H1 (cell line): ENCODE measurements at regions not wholly inside any gene's neighbourhood (a gene's known extent, or its start where the extent isn't known, plus 50 kb on each side); places are given as distances from the start of the nearest gene placed in this dataset.

ENCODE experiments used
- CTCF ChIA-PET: fragments of 300-600 bp; sonication (Branson Sonifier 250); formaldehyde crosslinking; loops from one replicate; lab custom pipeline; 2021; ENCODE audit not compliant: partially characterized antibody; lab: Charles Lee
- POLR2A ChIA-PET: fragments of 300-600 bp; sonication (Branson Sonifier 250); formaldehyde crosslinking; loops from one replicate; lab custom pipeline; 2021; ENCODE audit warnings: inconsistent platforms; ENCODE audit not compliant: partially characterized antibody; lab: Charles Lee
- DNase-seq, 2 experiments: peaks; one replicate each; pipeline versions ENCODE4 v3.0.0 to v3.0.0-alpha.2; 2010 to 2022; ENCODE audit warnings: low spot score in 2 of 2, low read depth in 1 of 2, mixed read lengths in 1 of 2
- FAIRE-seq: peaks from 2 replicates; lab custom pipeline; 2011; peaks lifted over from hg19 to GRCh38; lab: Jason Lieb, UNC
- H2AFZ ChIP-seq: 2 replicates; pipeline ENCODE4 v1.8.1; 2012; ENCODE audit warnings: low read length, inconsistent platforms
- H2AK5ac ChIP-seq: 2 replicates; pipeline ENCODE4 v1.6.1; 2013; ENCODE audit warnings: low read depth, low read length
- H2BK120ac ChIP-seq: replicated peaks from 2 replicates; pipeline ENCODE3; 2013; ENCODE audit warnings: low read depth, low read length, inconsistent platforms
- H2BK12ac ChIP-seq: 2 replicates; pipeline ENCODE4 v1.6.1; 2013; ENCODE audit warnings: low read depth, low read length
- H2BK15ac ChIP-seq: 2 replicates; pipeline ENCODE4 v1.6.1; 2013; ENCODE audit warnings: low read length
- H2BK20ac ChIP-seq: 2 replicates; pipeline ENCODE4 v1.6.1; 2013; ENCODE audit warnings: low read length
- H2BK5ac ChIP-seq: 2 replicates; pipeline ENCODE4 v1.6.1; 2013; ENCODE audit warnings: low read depth, low read length
- H3K14ac ChIP-seq: 2 replicates; pipeline ENCODE4 v1.6.1; 2013; ENCODE audit warnings: inconsistent platforms; ENCODE audit not compliant: insufficient read length
- H3K18ac ChIP-seq: 2 replicates; pipeline ENCODE4 v1.6.1; 2013; ENCODE audit warnings: low read length; ENCODE audit errors: extremely low read depth
- H3K23ac ChIP-seq: 2 replicates; pipeline ENCODE4 v1.6.1; 2013; ENCODE audit warnings: inconsistent platforms; ENCODE audit not compliant: insufficient read length
- H3K23me2 ChIP-seq: 2 replicates; pipeline ENCODE4 v1.6.1; 2013; ENCODE audit warnings: low read depth, low read length
- H3K27ac ChIP-seq: 2 replicates; pipeline ENCODE4 v1.6.1; 2011; ENCODE audit warnings: low read depth, low read length, inconsistent platforms
- H3K27me3 ChIP-seq, 4 experiments: replicated peaks in 1 of 4; 1 replicate in 1 of 4; 2 replicates in 3 of 4; pipeline versions ENCODE4 v1.6.1 to v1.8.1; 2011 to 2013; ENCODE audit warnings: low read length in 3 of 4, mild to moderate bottlenecking in 3 of 4, inconsistent platforms in 2 of 4, mixed read lengths in 2 of 4, moderate library complexity in 1 of 4; ENCODE audit not compliant: control insufficient read depth in 3 of 4, insufficient read depth in 3 of 4; ENCODE audit errors: extremely low read depth in 1 of 4
- H3K36me3 ChIP-seq, 4 experiments: 2 replicates each; pipeline versions ENCODE4 v1.6.1 to v1.8.1; 2011 to 2013; ENCODE audit warnings: mild to moderate bottlenecking in 4 of 4, low read length in 3 of 4, moderate library complexity in 2 of 4, control low read depth in 1 of 4, inconsistent platforms in 1 of 4; ENCODE audit not compliant: insufficient read depth in 4 of 4, control insufficient read depth in 2 of 4
- H3K4ac ChIP-seq: replicated peaks from 2 replicates; pipeline ENCODE3; 2013; ENCODE audit warnings: low read length, low read depth, mixed read lengths, inconsistent platforms; ENCODE audit not compliant: insufficient read length
- H3K4me1 ChIP-seq, 4 experiments: replicated peaks in 1 of 4; 1 replicate in 1 of 4; 2 replicates in 3 of 4; pipeline versions ENCODE4 v1.6.1 to v1.8.1; 2011 to 2013; ENCODE audit warnings: low read length in 3 of 4, inconsistent platforms in 2 of 4, mixed read lengths in 1 of 4; ENCODE audit not compliant: insufficient read depth in 4 of 4, control insufficient read depth in 3 of 4
- H3K4me2 ChIP-seq, 2 experiments: 2 replicates each; pipeline versions ENCODE4 v1.6.1 to v1.8.1; 2011 to 2013; ENCODE audit warnings: low read depth in 2 of 2, low read length in 2 of 2, control low read depth in 1 of 2, inconsistent platforms in 1 of 2, mild to moderate bottlenecking in 1 of 2; ENCODE audit not compliant: insufficient read depth in 1 of 2
- H3K4me3 ChIP-seq, 4 experiments: fragments of 200-600, 300-600 bp in 1 of 4; sonication (generic), shearing (Covaris generic), sonication (Bioruptor Twin) in 1 of 4; 2 replicates each; pipeline versions ENCODE4 v1.5.1 to v1.8.1; 2011 to 2016; ENCODE audit warnings: low read length in 4 of 4, low read depth in 3 of 4, control low read depth in 2 of 4, inconsistent platforms in 2 of 4, mild to moderate bottlenecking in 2 of 4, mixed read lengths in 1 of 4, moderate library complexity in 1 of 4; ENCODE audit not compliant: insufficient read depth in 2 of 4; ENCODE audit errors: extremely low read depth in 1 of 4
- H3K56ac ChIP-seq: replicated peaks from 2 replicates; pipeline ENCODE3; 2013; ENCODE audit warnings: low read depth, mild to moderate bottlenecking, mixed read lengths, low read length, inconsistent platforms; ENCODE audit not compliant: insufficient read length
- H3K79me1 ChIP-seq: 2 replicates; pipeline ENCODE4 v1.6.1; 2013; ENCODE audit warnings: low read depth, low read length, control low read depth
- H3K79me2 ChIP-seq, 2 experiments: 2 replicates each; pipeline versions ENCODE4 v1.6.1 to v1.8.1; 2012 to 2013; ENCODE audit warnings: low read length in 2 of 2, mild to moderate bottlenecking in 2 of 2, inconsistent platforms in 1 of 2; ENCODE audit not compliant: insufficient read depth in 2 of 2, control insufficient read depth in 1 of 2
- H3K9ac ChIP-seq, 4 experiments: replicated peaks in 1 of 4; 1 replicate in 1 of 4; 2 replicates in 3 of 4; pipeline versions ENCODE4 v1.6.1 to v1.8.1; 2011 to 2013; ENCODE audit warnings: low read depth in 3 of 4, low read length in 3 of 4, control low read depth in 2 of 4, mild to moderate bottlenecking in 2 of 4, moderate library complexity in 2 of 4, inconsistent platforms in 1 of 4; ENCODE audit errors: extremely low read depth in 1 of 4
- H3K9me3 ChIP-seq, 2 experiments: 2 replicates each; pipeline versions ENCODE4 v1.6.1 to v1.8.1; 2012 to 2013; ENCODE audit warnings: mild to moderate bottlenecking in 2 of 2, moderate library complexity in 2 of 2, control low read depth in 1 of 2, inconsistent platforms in 1 of 2, low read depth in 1 of 2, low read length in 1 of 2, mixed read lengths in 1 of 2; ENCODE audit not compliant: insufficient read depth in 2 of 2
- H4K20me1 ChIP-seq, 2 experiments: replicated peaks in 1 of 2; 2 replicates each; pipeline versions ENCODE3 to v1.8.1; 2011 to 2013; ENCODE audit warnings: inconsistent platforms in 2 of 2, low read length in 2 of 2, mild to moderate bottlenecking in 1 of 2; ENCODE audit not compliant: insufficient read depth in 2 of 2, control insufficient read depth in 1 of 2
- H4K5ac ChIP-seq: 2 replicates; pipeline ENCODE4 v1.6.1; 2013; ENCODE audit warnings: low read length, low read depth, mixed read lengths, inconsistent platforms; ENCODE audit not compliant: insufficient read length
- H4K8ac ChIP-seq: 2 replicates; pipeline ENCODE4 v1.8.0; 2013; ENCODE audit warnings: mild to moderate bottlenecking, moderate library complexity, low read length, inconsistent platforms; ENCODE audit not compliant: insufficient read depth; ENCODE audit errors: extremely low read depth
- H4K91ac ChIP-seq: replicated peaks from 2 replicates; pipeline ENCODE3; 2013; ENCODE audit warnings: low read length, mixed read lengths, inconsistent platforms; ENCODE audit not compliant: insufficient read length
- BCL11A ChIP-seq, 2 experiments: IDR thresholded peaks; one replicate each; pipeline ENCODE4 v1.6.1; 2011; ENCODE audit warnings: low read depth in 2 of 2, low read length in 2 of 2, mild to moderate bottlenecking in 2 of 2
- CBX8 ChIP-seq: fragments of 300-800, 300-1000 bp; sonication (generic); IDR thresholded peaks from 2 replicates; pipeline ENCODE4 v1.7.1; 2016; ENCODE audit warnings: low read depth, low read length, borderline replicate concordance
- CTBP2 ChIP-seq: IDR thresholded peaks from 2 replicates; pipeline ENCODE4 v1.7.0; 2011; ENCODE audit warnings: borderline replicate concordance, mild to moderate bottlenecking, moderate library complexity, mixed read lengths, low read length; ENCODE audit not compliant: insufficient read depth, insufficient read length
- E2F6 ChIP-seq: IDR thresholded peaks from 2 replicates; pipeline ENCODE4 v1.6.1; 2012; ENCODE audit warnings: inconsistent platforms
- GTF2F1 ChIP-seq: IDR thresholded peaks from 2 replicates; pipeline ENCODE4 v1.6.1; 2012; ENCODE audit warnings: low read depth, low read length, improper control_type of control experiment, borderline replicate concordance
- JUND ChIP-seq: IDR thresholded peaks from 2 replicates; pipeline ENCODE4 v1.6.1; 2011; ENCODE audit warnings: mild to moderate bottlenecking, improper control_type of control experiment, low read length
- MAFK ChIP-seq: IDR thresholded peaks from 2 replicates; pipeline ENCODE4 v1.6.1; 2012; ENCODE audit warnings: low read depth, mild to moderate bottlenecking, improper control_type of control experiment, low read length
- NANOG ChIP-seq: IDR thresholded peaks from 2 replicates; pipeline ENCODE4 v1.6.1; 2011; ENCODE audit warnings: low read length, low read depth, mild to moderate bottlenecking, inconsistent platforms; ENCODE audit not compliant: insufficient read depth, poor library complexity, severe bottlenecking
- NRF1 ChIP-seq: IDR thresholded peaks from 2 replicates; pipeline ENCODE4 v1.6.1; 2011; ENCODE audit warnings: mild to moderate bottlenecking, low read depth, low read length, improper control_type of control experiment
- PHF8 ChIP-seq: fragments of 200-600 bp; sonication (generic); conservative IDR thresholded peaks from 2 replicates; pipeline ENCODE4 v1.7.1; 2012; ENCODE audit warnings: low read depth, mild to moderate bottlenecking, inconsistent platforms, low read length, moderate library complexity
- POU5F1 ChIP-seq: IDR thresholded peaks from 2 replicates; pipeline ENCODE4 v1.6.1; 2011; ENCODE audit warnings: low read depth, mild to moderate bottlenecking, low read length, moderate library complexity
- TAF7 ChIP-seq: optimal IDR thresholded peaks from 2 replicates; pipeline ENCODE3; 2011; ENCODE audit warnings: low read depth, mild to moderate bottlenecking, inconsistent platforms, low read length, moderate library complexity, borderline replicate concordance
- WGBS, 2 experiments: shearing (Covaris generic) in 1 of 2; methylation state at CpG; one replicate each; pipeline versions ENCODE4 v1.1.6 to v1.1.7; 2013 to 2015; ENCODE audit warnings: low lambda C conversion rate in 2 of 2, mixed read lengths in 2 of 2, inconsistent platforms in 1 of 2, low coverage in 1 of 2, missing lambda C conversion rate in 1 of 2; ENCODE audit not compliant: insufficient replicate concordance in 2 of 2, insufficient coverage in 1 of 2, insufficient read length in 1 of 2; ENCODE audit errors: extremely low coverage in 1 of 2, missing lambda C conversion rate in 1 of 2; 5-methylcytosine and 5-hydroxymethylcytosine counted together

- no peak overlapping the region for H2BK20ac ChIP-seq
- no peak overlapping the region for H4K5ac ChIP-seq
- H3K56ac ChIP-seq = no peak overlapping the region
- no peaks in the 10 kb centered on the region for H4K20me1 ChIP-seq
- POLR2A ChIA-PET = no interaction called here
- H3K79me1 ChIP-seq = no peaks in the 10 kb centered on the region
- no peaks in the 10 kb centered on the region for H3K36me3 ChIP-seq
- H3K9ac ChIP-seq = no peak overlapping the region
- H3K27ac ChIP-seq = no peak overlapping the region
- H2BK120ac ChIP-seq = no peak overlapping the region
- H2AK5ac ChIP-seq = no peak overlapping the region
- H3K4me1 ChIP-seq = peaks cover 0 to 2% (median under 1%) of the 10 kb centered on the region in 4 experiments; a peak in 2 of 7 replicates
- H3K14ac ChIP-seq = no peak overlapping the region
- H2AFZ ChIP-seq = no peak overlapping the region
- no peak overlapping the region for H3K23ac ChIP-seq
- DNase-seq (no peak), FAIRE-seq (no peak)
- no peak overlapping the region for H2BK5ac ChIP-seq
- H3K27me3 ChIP-seq = no peaks in the 10 kb centered on the region
- H3K4me3 ChIP-seq = no peak overlapping the region
- no peaks in the 10 kb centered on the region for H3K9me3 ChIP-seq
- WGBS, 2 experiments = 92% methylated on average over 7 of the region's 7 CpGs; no CpG with 5 or more reads in 1 of the 2 experiments
- no peaks in the 10 kb centered on the region for H3K23me2 ChIP-seq
- no peak overlapping the region for H2BK12ac ChIP-seq
- no peak overlapping the region for H4K91ac ChIP-seq
- H3K4me2 ChIP-seq = no peak overlapping the region
- H4K8ac ChIP-seq = no peak overlapping the region
- H3K4ac ChIP-seq = no peak overlapping the region
- H3K18ac ChIP-seq = no peak overlapping the region
- no peak overlapping the region for H2BK15ac ChIP-seq
- no peaks in the 10 kb centered on the region for H3K79me2 ChIP-seq
- CTCF ChIA-PET = interaction anchor here (1.0 to 1.1 kb wide), 2 partner anchors 9 kb away, joined by 3 read pairs; no protein-coding TSS in a partner anchor
- TF ChIP-seq TAF7 (no peak), CBX8 (no peak), CTBP2 (no peak), POU5F1 (no peak), NANOG (no peak), E2F6 (no peak), BCL11A (IDR thresholded peaks at IDR 0.05; ENCODE audit: low read depth in 2 of 2, low read length in 2 of 2) (no peak), NRF1 (no peak), MAFK (no peak), GTF2F1 (no peak), PHF8 (no peak), JUND (no peak)
Measured at GRCh38 chr5:40160435-40160834, 519.3 kb upstream of the PTGER4 start.
